Gastrocnemius medialis (tissue), 4 donors: ENCODE measurements at regions not wholly inside any gene's neighbourhood (a gene's known extent, or its start where the extent isn't known, plus 50 kb on each side); places are given as distances from the start of the nearest gene placed in this dataset.

Experiments
- ATAC-seq, 2 donors: fragments of 150-250 bp; one replicate each; pipeline ENCODE4 v1.9.1; 2016
- DNase-seq, 2 donors: peaks; one replicate each; pipeline ENCODE4 v3.0.0-alpha.2; 2019
- H3K27ac ChIP-seq, 4 donors: fragments of 200-600 bp; sonication (generic); 1 replicate in 1 of 4; 2 replicates in 3 of 4; pipeline ENCODE4 v1.5.1; 2016 to 2018; ENCODE audit warnings: mild to moderate bottlenecking in 2 of 4, moderate library complexity in 1 of 4
- H3K27me3 ChIP-seq, 3 donors: fragments of 200-600 bp; sonication (generic) in 2 of 3; 1 replicate in 1 of 3; 2 replicates in 2 of 3; pipeline versions ENCODE4 v1.5.1 to v1.6.0; 2016 to 2019; ENCODE audit warnings: mild to moderate bottlenecking in 1 of 3, moderate library complexity in 1 of 3
- H3K36me3 ChIP-seq, 2 donors: fragments of 200-600 bp; sonication (generic) in 1 of 2; one replicate each; pipeline ENCODE4 v1.5.1; 2017 to 2018
- H3K4me1 ChIP-seq, 2 donors: fragments of 200-600 bp; sonication (generic) in 1 of 2; one replicate each; pipeline ENCODE4 v1.5.1; 2016 to 2017; ENCODE audit warnings: mild to moderate bottlenecking in 2 of 2
- H3K4me3 ChIP-seq, 4 donors: fragments of 200-600 bp; sonication (generic) in 3 of 4; 1 replicate in 1 of 4; 2 replicates in 3 of 4; pipeline ENCODE4 v1.5.1; 2016 to 2019; ENCODE audit warnings: mild to moderate bottlenecking in 2 of 4
- H3K9me3 ChIP-seq, 3 donors: fragments of 200-600 bp; sonication (generic) in 2 of 3; 1 replicate in 1 of 3; 2 replicates in 2 of 3; pipeline ENCODE4 v1.5.1; 2016 to 2019
- POLR2A ChIP-seq, 2 donors: fragments of 450-650 bp; IDR thresholded peaks; one replicate each; pipeline ENCODE4 v1.6.1; 2017; ENCODE audit warnings: antibody characterized with exemption in 2 of 2, mild to moderate bottlenecking in 2 of 2, moderate library complexity in 2 of 2
- in situ Hi-C, 4 donors: fragments of 200-750 bp; cut with MboI; loops; one replicate each; pipeline versions ENCODE4 v1.15.0 to v1.8.0; 2017; ENCODE audit warnings: low sequenced_read_pairs in 4 of 4
- intact Hi-C: fragments of 100-400 bp; cut with DNase I; formaldehyde crosslinking; loops from one replicate; pipeline ENCODE4 v1.15.1; 2023; ENCODE audit warnings: low total_unique reads
- TF ChIP-seq, protein P1 (sequence below), 5 experiments: fragments of 450-650 bp in 3 of 5; fragments of 200-600 bp in 2 of 5; sonication (generic) in 2 of 5; IDR thresholded peaks in 4 of 5; conservative IDR thresholded peaks in 1 of 5; 1 replicate in 4 of 5; 2 replicates in 1 of 5; pipeline ENCODE4 v1.5.1; 2016 to 2019; ENCODE audit warnings: antibody characterized with exemption in 5 of 5, mild to moderate bottlenecking in 3 of 5, moderate library complexity in 3 of 5

DNA sequence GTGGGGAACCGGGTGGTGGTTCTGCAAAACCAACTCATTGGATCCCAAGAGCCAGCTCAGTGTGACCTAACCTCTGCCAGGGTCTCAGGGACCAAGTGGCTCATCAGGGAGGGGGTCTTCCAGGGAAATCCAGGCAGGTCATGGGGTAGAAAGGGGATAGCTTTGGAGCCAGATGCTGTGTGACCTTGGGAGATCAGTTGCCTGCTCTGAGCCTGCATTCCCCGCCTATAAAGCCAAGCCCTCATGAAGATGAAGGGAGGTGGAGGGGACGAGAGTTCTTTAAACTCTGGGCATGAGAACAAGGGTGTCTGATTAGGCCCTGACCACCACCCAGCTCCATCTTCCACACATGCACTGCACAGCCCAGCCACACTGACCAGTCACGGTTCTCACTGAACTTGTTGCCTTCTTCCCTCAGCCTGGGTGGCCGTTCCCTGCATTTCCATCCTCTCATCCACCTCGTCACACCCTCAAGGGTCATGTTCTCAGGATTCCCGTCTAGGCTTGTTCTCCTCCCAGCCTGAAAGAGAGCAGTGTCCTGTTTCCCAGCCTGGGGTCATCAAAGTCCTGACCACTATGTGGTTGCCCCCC lies 475.5 kb downstream of the TBC1D22A start:
- in situ Hi-C loops: no loop called here
- TF ChIP-seq, protein P1, sequence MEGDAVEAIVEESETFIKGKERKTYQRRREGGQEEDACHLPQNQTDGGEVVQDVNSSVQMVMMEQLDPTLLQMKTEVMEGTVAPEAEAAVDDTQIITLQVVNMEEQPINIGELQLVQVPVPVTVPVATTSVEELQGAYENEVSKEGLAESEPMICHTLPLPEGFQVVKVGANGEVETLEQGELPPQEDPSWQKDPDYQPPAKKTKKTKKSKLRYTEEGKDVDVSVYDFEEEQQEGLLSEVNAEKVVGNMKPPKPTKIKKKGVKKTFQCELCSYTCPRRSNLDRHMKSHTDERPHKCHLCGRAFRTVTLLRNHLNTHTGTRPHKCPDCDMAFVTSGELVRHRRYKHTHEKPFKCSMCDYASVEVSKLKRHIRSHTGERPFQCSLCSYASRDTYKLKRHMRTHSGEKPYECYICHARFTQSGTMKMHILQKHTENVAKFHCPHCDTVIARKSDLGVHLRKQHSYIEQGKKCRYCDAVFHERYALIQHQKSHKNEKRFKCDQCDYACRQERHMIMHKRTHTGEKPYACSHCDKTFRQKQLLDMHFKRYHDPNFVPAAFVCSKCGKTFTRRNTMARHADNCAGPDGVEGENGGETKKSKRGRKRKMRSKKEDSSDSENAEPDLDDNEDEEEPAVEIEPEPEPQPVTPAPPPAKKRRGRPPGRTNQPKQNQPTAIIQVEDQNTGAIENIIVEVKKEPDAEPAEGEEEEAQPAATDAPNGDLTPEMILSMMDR (IDR thresholded peaks at IDR 0.05 in 4 of 5, conservative IDR thresholded peaks at IDR 0.05 in 1 of 5): no peak
- TF ChIP-seq POLR2A (IDR thresholded peaks at IDR 0.05): no peak
- ATAC-seq: no peak
- Histone ChIP-seq H3K36me3 (no peaks in the 10 kb centered on the region), H3K4me1 (no peaks in the 10 kb centered on the region), H3K9me3 (no peaks in the 10 kb centered on the region), H3K27ac (no peak overlapping the region), H3K27me3 (no peaks in the 10 kb centered on the region), H3K4me3 (no peak overlapping the region)
- intact Hi-C loops: no loop called here
- no peak for DNase-seq

DNA sequence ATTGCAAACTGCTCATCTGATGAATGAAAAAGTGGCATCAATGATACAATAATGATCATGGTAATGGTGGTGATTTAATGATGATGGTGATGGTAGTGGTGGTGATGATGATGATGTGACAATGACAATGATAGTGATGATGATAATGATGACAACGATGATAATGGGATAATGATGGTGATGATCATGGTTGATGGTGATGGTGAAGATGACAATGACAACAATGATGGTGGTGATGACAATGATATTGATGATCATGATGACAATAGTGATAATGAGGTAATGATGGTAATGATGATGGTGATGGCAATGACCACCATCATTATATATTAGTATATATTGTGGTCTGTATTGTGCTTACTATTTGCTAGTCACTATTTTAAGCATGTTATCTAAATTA lies 474.3 kb downstream of the TBC1D22A start:
- TF ChIP-seq POLR2A (IDR thresholded peaks at IDR 0.05): no peak
- TF ChIP-seq, protein P1 (IDR thresholded peaks at IDR 0.05 in 4 of 5, conservative IDR thresholded peaks at IDR 0.05 in 1 of 5): no peak
- ATAC-seq: no peak
- Histone ChIP-seq H3K9me3 (no peaks in the 10 kb centered on the region), H3K27me3 (no peaks in the 10 kb centered on the region), H3K4me3 (no peak overlapping the region), H3K27ac (no peak overlapping the region), H3K36me3 (no peaks in the 10 kb centered on the region), H3K4me1 (no peaks in the 10 kb centered on the region)
- in situ Hi-C loops (no loop called here), intact Hi-C loops (no loop called here)
- no peak for DNase-seq

GRCh38 chr22:47236161-47236560 lies 473.7 kb downstream of the TBC1D22A start:
- in situ Hi-C loops: no loop called here
- Histone ChIP-seq H3K4me3 (no peak overlapping the region), H3K27ac (no peak overlapping the region), H3K4me1 (no peaks in the 10 kb centered on the region), H3K9me3 (no peaks in the 10 kb centered on the region), H3K36me3 (no peaks in the 10 kb centered on the region), H3K27me3 (no peaks in the 10 kb centered on the region)
- DNase-seq (no peak), ATAC-seq (no peak)
- intact Hi-C loops: no loop called here
- TF ChIP-seq, protein P1 (IDR thresholded peaks at IDR 0.05 in 4 of 5, conservative IDR thresholded peaks at IDR 0.05 in 1 of 5): no peak
- TF ChIP-seq POLR2A (IDR thresholded peaks at IDR 0.05): no peak

GRCh38 chr22:47233316-47234243 lies 471.1 kb downstream of the TBC1D22A start:
- no peak for ATAC-seq

More at GRCh38 chr22:47233316-47234243, 471.1 kb downstream of the TBC1D22A start:
- Histone ChIP-seq H3K27ac (no peak overlapping the region), H3K36me3 (no peaks in the 10 kb centered on the region), H3K4me3 (no peak overlapping the region), H3K9me3 (no peaks in the 10 kb centered on the region), H3K27me3 (no peaks in the 10 kb centered on the region), H3K4me1 (no peaks in the 10 kb centered on the region)
- in situ Hi-C loops: no loop called here
- intact Hi-C loops: no loop called here
- no peak for TF ChIP-seq POLR2A (IDR thresholded peaks at IDR 0.05)
- TF ChIP-seq, protein P1 (IDR thresholded peaks at IDR 0.05 in 4 of 5, conservative IDR thresholded peaks at IDR 0.05 in 1 of 5): no peak
- no peak for DNase-seq
